NOMO-1 treated with DMSO at 0.1 percent for 48 hours (cell line): ENCODE measurements at regions not wholly inside any gene's neighbourhood (a gene's known extent, or its start where the extent isn't known, plus 50 kb on each side); places are given as distances from the start of the nearest gene placed in this dataset.
A peak's percentile ranks its signal among the peaks of the same experiment; 100 is the strongest.
"Not testable (repeated sequence)": the region's sequence is repeated elsewhere in the genome, so short reads cannot be mapped to it uniquely, and the experiment has no call there.

Experiments used
- DNase-seq: peaks from one replicate; lab custom pipeline; 2025; ENCODE audit not compliant: unreplicated experiment; lab: John Stamatoyannopoulos, UW

- no peak for DNase-seq
Observed at GRCh38 chr11:12585861-12586260, 88.4 kb upstream of the TEAD1 start.

GRCh38 chr11:12587333-12587991, 86.8 kb upstream of the TEAD1 start:
- no peak for DNase-seq

GRCh38 chr11:12591706-12592105, 82.5 kb upstream of the TEAD1 start:
- no peak for DNase-seq

- no peak for DNase-seq
Observed at GRCh38 chr11:12592283-12592682, 81.9 kb upstream of the TEAD1 start.

- DNase-seq: not testable (repeated sequence)
Observed at GRCh38 chr11:12595089-12595847, 79.0 kb upstream of the TEAD1 start.

GRCh38 chr11:12598330-12599256, 75.6 kb upstream of the TEAD1 start:
- DNase-seq: no peak

GRCh38 chr11:12599408-12600143, 74.6 kb upstream of the TEAD1 start:
- peak; percentile 20 for DNase-seq

- DNase-seq: no peak
Observed at GRCh38 chr11:12600829-12601228, 73.4 kb upstream of the TEAD1 start.

- no peak for DNase-seq
Observed at GRCh38 chr11:12602421-12602820, 71.8 kb upstream of the TEAD1 start.

GRCh38 chr11:12603143-12604088, 70.8 kb upstream of the TEAD1 start:
- no peak for DNase-seq

- DNase-seq: no peak
Observed at GRCh38 chr11:12604557-12605153, 69.6 kb upstream of the TEAD1 start.

GRCh38 chr11:12606597-12606996, 67.6 kb upstream of the TEAD1 start:
- DNase-seq: no peak

GRCh38 chr11:12608678-12609077, 65.5 kb upstream of the TEAD1 start:
- not testable (repeated sequence) for DNase-seq

GRCh38 chr11:12611352-12611751, 62.9 kb upstream of the TEAD1 start:
- no peak for DNase-seq

GRCh38 chr11:12617632-12618031, 56.6 kb upstream of the TEAD1 start:
- DNase-seq: no peak

GRCh38 chr11:12618743-12619540, 55.3 kb upstream of the TEAD1 start:
- no peak for DNase-seq

GRCh38 chr11:12623869-12624268, 50.4 kb upstream of the TEAD1 start:
- DNase-seq: no peak
